Activated CD8-positive, alpha-beta memory T cell treated with anti-CD3 and anti-CD28 coated beads for 36 hours (primary cell): ENCODE measurements at regions not wholly inside any gene's neighbourhood (a gene's known extent, or its start where the extent isn't known, plus 50 kb on each side); places are given as distances from the start of the nearest gene placed in this dataset.

Experiments
- CTCF ChIA-PET: fragments of 350-600 bp; sonication (Branson Sonifier 250); formaldehyde crosslinking; loops from one replicate; lab custom pipeline; 2021; ENCODE audit warnings: antibody characterized with exemption; lab: Charles Lee
- POLR2A ChIA-PET: fragments of 350-600 bp; sonication (Branson Sonifier 250); formaldehyde crosslinking; loops from one replicate; lab custom pipeline; 2021; ENCODE audit warnings: antibody characterized with exemption; lab: Charles Lee

DNA sequence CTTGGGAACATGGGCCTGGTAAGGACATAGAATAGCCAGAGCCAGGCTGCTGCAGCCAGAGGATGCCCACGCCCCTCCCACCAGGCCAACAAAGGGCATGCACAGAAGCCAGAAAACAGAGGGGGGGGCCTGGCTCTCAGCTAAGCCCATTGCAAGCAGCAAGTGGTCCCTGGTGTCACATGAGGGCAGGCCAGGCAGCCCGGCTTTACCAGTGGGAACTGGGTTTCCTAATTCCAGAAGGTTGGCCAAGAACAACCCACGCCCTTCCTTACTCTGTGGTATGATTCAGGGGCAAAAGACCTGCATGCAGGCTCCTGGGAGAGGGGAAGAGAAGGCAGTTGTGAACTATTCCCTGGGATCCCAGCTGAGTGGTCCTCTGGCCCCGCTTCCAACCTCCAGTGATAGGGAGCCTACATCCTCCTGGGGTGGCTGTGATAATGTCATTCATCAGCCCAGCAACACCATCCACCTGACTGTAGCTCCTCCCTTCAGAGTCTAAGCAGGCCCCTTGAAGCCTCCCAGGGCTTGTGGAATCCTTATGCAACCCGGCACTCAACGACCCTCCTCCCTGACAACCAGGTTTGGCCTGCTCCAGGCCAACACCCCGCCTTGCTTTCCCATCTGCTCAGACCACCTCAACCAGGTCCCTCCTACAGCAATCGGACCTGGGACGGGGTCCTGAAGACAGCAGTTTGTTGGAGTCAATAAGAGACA is 62.1 kb upstream of the LMO1 start:
- CTCF ChIA-PET: interaction anchor here (1.2 kb wide), 1 partner anchor 12 kb away, joined by 3 read pairs; no protein-coding TSS in a partner anchor

DNA sequence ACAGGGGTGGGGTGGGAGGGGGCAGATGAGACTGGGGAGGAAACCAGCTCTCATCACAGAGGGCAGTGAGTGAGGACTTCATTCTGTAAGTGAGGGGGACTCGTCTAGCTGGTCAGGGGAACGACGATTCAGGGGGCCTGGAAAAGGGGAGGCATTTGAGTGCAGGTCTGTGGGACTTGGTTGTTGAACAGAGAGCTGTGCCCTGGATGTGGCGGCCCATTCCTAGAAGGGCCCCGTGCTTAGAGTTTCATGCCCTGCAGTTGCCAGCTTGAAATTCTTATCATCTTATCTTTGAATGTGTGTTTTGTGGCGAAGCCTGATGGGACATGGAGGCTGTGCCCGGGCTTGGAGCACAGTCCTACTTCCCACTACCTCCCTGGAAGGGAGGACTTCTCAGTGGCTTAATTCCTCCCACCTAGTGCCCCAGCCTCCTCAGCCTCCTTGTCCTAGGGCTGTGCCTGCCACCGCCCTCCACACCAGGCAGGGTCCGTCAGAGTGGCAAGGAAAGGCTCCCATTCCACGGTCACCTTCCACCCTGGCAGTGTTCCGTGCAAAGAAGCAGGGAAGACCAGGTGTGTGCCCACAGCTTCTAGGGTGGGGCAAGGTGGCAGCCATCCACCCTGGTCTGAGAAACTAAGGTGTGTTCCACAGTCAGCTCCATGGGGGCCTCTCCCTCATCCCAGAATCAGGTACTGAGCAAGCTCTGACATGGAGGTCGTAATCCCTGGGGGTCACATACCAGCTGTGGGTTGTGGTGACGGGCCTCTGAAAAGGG is 59.7 kb upstream of the LMO1 start:
- POLR2A ChIA-PET: no interaction called here
- CTCF ChIA-PET: no interaction called here

More for the DNA sequence above, 62.1 kb upstream of the LMO1 start:
- POLR2A ChIA-PET: no interaction called here

DNA sequence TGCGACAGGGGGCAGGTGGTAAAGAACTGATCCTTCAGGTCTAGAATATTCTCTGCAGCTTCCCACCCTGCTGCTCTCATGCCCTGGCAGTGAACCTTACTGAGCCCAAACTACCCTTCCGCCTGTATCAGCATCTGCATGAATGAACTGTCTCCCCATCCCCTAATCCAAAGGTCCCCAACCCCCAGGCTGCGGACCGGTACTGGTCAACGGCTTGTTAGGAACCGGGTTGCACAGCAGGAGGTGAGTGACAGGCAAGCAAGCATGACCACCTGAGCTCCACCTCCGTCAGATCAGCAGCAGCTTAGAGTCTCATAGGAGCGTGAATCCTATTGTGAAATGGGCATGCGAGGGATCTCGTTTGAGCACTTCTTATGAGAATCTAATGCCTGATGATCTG is 58.2 kb upstream of the LMO1 start:
- ChIA-PET CTCF (no interaction called here), POLR2A (no interaction called here)

DNA sequence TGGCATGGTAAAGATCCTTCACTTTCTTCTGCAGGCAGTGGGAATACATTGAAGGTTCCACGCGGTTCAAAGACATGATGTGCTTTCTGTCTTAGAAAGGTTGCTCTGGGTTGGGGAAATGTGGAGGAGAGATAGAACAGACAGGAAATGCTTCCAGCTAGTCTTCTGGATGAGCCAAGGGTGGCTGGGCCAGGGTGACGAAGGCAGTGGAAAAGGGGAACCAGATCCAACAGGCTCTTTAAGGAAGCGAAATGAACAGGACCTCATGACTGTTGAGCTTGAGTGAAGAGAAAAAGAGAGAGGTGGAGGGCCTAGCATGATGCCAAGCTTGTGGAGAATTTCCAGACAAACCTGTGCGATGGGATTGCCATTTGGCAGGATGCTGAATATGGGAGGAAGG is 56.4 kb upstream of the LMO1 start:
- POLR2A ChIA-PET: no interaction called here
- CTCF ChIA-PET: no interaction called here

DNA sequence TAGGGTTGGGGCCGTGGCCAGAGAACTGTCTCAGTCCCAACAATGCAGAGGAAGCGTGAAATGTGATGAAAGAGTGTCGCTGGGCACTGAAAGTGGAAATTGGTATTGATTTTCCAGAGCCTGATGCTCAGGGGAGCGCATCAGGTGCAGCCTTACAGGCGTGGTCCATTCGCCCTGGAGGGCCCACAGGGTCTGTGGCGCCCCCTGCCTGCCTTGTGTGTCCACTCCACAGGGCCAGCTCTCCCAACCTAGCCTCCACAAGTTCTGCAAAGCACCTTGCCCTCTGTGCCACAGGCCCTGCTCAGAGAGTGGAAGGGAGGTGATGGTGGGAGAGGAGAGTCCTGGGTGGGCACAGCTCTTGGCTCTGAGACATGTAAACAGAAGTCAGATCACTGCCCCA is 54.9 kb upstream of the LMO1 start:
- ChIA-PET POLR2A (no interaction called here), CTCF (no interaction called here)

DNA sequence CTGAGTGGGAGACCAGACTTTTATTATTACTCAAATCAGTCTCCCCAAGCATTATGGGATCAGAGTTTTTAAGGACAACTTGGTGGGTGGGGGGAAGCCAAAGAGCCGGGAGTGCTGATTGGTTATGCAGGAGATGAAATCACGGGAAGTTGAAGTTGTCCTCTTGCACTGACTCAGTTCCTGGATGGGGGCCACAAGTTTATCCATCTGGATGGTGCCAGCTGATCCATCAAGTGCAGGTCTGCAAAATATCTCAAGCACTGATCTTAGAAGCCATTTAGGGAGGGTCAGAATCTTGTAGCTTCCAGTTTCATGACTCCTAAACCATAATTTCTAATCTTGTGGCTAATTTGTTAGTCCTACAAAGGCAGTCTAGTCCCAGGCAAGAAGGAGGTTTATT is 53.5 kb upstream of the LMO1 start:
- ChIA-PET CTCF (no interaction called here), POLR2A (no interaction called here)

DNA sequence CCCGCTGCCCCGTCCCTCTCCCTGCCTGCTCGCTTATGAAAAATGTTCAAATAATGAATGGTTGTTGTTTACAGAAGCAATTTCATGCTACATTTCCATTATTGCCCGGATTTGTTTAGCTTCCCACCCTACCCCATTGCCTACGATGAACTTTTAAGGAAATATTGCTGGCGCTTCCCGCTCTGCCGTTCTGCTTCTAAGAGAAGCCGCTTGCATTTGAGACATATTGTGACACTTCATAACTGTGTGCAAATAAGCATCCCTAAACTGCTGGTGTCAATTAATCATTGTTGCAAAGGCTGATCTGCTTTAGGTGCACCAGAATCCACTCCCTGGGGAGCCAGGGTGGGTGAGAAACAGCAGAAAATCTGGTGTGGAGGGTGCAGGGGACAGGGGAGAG is 52.3 kb upstream of the LMO1 start:
- ChIA-PET POLR2A (no interaction called here), CTCF (interaction anchor here (0.9 kb wide), 1 partner anchor 12 kb away, joined by 3 read pairs; no protein-coding TSS in a partner anchor)

DNA sequence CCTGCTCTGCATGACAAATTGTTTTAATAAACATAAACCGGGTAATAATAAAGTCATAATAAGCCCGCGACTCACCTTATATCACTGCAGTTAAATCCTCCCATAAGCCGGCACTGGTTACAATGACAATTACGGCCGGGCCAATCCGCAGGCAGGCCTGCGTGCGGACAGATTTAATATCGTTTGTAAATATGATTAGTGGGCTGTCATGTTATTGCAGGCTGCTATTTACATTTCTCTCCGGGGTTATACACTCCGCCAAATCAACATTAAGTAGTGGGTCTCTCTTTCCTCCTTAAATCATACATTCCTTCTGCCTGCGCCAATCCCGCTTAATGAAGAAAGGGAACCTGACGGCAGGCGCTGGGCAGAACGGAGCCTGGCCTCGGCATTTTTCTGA is 51.8 kb upstream of the LMO1 start:
- POLR2A ChIA-PET: no interaction called here

DNA sequence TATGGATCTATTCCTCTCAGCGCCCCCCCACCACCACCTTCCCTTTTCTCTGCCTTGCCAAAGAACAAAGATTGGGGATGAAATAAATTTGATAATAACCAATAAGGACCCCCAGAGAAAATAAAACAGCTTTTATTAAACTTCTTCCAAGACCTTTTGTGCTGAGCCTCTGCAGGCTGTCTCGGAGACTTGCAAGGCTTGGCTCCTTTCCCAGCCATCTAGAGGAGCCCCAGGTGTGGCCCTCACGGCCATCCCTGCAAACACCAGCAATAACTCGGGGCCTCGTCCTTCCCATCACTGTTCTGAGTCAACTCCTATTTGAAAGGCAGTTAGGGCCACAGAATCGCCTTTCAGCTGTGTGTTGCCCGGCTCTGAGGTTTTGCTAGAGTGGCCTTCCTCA is 51.2 kb upstream of the LMO1 start:
- ChIA-PET CTCF (interaction anchor here (0.8 kb wide), 1 partner anchor 121 kb away, joined by 3 read pairs; no protein-coding TSS in a partner anchor), POLR2A (no interaction called here)

More for the DNA sequence above, 51.8 kb upstream of the LMO1 start:
- CTCF ChIA-PET: interaction anchor here (0.8 kb wide), 1 partner anchor 122 kb away, joined by 3 read pairs; no protein-coding TSS in a partner anchor

DNA sequence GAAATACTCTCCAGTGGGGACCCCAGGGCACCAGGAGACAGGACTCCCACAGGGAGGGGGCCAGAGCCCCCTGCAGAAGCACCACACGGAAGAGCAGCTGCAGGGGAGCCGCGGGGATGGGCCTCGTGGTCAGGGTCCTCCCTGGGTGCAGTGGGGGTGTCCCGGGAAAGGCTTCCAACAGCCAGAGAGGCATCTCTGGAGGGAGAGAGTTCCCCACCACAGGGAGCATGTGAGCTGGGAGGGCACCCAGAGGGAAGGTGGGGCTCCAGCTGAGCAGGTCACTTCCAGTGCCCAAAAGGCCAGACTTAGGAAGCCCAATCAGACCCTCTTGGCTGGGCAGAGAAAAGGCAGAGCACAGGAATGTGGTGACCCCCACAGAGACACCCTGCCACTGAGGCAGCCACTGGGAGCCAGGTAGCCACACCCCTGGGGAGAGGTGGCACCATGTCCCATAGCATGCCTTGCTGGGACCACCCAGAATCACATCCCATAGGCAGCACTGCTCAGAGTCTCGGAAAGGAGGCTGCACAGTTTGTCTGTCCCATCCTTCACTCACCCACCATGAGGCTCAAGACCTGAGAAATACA is 49.9 kb upstream of the LMO1 start:
- POLR2A ChIA-PET: no interaction called here
- CTCF ChIA-PET: no interaction called here
